DMS114 treated with DMSO at 0.1 percent for 48 hours (cell line): ENCODE measurements at regions not wholly inside any gene's neighbourhood (a gene's known extent, or its start where the extent isn't known, plus 50 kb on each side); places are given as distances from the start of the nearest gene placed in this dataset.
"Not testable (repeated sequence)": the region's sequence is repeated elsewhere in the genome, so short reads cannot be mapped to it uniquely, and the experiment has no call there.

Experiments used
- DNase-seq: peaks from one replicate; lab custom pipeline; 2025; ENCODE audit not compliant: unreplicated experiment; lab: John Stamatoyannopoulos, UW

DNA sequence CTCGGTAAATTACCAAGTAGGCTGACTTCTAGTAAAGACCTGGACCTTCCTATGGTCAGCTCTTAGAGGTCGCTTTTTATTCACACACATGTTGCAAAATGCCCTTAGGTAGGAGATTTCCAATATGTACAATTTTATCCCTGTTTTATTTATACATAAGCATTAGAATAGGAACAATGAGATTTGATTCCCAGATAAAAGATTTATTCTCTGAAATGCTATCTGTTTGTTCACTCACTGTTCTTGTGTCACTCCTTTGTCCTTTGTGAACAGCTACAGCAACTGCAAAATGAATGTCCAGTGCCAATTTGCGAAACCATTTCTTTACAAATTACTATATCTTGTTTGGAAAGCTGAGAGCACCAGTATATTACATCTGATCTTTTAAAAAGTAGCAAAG, 991.5 kb upstream of the TYRP1 start:
- no peak for DNase-seq

DNA sequence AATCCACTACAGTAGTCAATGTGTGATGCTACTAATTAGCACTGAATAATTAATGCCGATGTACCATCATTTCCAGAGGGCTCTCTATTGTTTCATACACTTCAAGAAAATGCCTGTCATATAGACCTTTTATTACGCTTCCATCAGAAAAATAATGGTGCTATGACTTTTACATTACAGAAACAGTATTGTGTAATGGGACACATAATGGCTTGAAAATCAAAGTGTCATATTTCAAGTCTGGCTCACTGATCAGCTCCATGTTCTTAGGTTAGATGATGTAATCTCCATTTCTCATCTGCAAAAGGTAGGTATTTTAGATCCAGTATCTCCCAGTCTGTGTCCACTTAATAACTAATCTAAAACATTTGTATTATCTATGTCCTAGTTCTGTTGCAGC, 990.6 kb upstream of the TYRP1 start:
- no peak for DNase-seq

DNA sequence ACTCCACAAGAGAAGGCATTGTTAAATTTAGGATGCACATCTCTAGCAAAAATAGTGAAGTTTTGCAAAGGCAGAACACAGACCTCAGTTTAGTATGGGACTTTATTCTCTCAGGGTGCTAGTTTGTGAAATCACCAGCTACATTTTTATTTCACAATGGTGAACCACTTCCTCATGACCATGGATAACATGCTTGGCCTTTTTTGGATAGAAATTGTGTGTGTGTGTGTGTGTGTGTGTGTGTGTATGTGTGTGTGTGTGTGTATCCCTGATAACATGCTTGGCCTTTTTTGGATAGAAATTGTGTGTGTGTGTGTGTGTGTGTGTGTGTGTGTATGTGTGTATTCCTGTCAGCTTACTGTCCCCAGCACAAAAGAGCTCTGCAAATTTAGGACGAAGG, 989.0 kb upstream of the TYRP1 start:
- DNase-seq, result not testable (repeated sequence)

DNA sequence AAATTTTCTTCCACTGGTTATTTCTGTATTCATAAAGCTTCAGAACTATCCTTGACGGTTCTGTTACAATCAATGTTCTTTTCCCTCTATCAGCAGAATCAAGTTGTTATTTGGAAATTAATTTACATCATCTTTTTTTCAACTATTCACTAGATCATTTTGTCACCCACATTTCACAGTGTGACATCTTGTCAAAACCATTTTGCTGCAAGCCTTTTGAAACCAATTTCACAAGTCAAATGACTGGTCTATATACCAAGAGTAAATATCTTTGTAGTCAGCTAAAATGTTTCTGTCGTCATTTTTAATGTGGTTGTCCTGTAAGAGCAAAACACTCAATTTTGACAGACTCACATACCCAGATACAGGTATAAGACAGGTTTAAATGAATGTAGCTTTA, 984.3 kb upstream of the TYRP1 start:
- DNase-seq, result no peak

DNA sequence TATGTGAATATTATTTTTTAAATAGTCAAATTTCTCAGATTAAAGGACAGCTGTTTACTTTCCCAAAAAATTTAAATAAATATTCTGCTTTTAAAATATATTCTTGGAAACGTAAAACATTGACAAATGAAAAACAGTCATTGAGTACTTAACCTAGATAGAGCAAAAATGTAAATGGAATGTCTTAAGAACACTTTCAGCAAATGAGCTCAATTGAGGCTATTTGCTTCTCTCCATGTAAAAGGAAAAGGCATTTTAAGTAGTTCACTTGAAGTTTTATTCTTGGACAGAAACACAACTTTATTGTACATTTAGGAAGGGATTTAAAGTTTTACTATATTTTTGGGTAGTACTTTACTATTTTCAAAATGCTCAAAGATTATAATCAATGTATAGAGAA, 983.6 kb upstream of the TYRP1 start:
- no peak for DNase-seq

DNA sequence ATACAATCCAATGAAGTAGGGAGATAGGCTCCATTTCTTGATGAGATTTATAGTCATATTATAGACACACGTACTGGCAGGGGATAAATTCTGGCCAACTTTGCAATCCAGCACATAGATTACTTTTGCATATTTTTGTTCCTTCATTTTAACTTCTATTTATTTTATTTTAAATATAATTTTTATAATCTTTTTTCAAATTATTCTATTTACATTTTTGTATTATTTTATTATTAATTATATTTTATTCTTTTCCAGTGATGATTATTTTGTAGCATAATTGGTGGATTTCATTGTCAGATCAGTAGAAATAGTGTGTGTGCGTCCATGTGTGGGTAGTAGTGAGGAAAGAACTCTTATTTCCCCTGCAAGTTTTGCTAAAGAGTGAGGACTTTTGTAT, 980.1 kb upstream of the TYRP1 start:
- DNase-seq, result no peak

DNA sequence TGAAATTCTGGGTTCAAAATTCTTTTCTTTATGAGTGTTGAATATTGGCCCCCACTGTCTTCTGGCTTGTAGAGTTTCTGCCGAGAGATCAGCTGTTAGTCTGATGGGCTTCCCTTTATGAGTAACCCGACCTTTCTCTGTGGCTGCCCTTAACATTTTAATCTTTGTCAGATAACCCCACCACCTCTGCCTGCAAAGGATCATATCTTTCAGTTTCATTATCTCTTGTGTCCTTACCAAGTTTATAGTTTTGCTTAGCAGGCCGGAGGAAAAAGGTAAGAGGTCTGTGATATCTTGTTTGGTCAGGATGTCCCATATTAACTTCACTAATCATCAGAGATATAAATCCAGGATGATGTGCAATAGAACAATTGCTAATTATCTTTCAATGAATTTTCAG, 970.2 kb upstream of the TYRP1 start:
- no peak for DNase-seq

DNA sequence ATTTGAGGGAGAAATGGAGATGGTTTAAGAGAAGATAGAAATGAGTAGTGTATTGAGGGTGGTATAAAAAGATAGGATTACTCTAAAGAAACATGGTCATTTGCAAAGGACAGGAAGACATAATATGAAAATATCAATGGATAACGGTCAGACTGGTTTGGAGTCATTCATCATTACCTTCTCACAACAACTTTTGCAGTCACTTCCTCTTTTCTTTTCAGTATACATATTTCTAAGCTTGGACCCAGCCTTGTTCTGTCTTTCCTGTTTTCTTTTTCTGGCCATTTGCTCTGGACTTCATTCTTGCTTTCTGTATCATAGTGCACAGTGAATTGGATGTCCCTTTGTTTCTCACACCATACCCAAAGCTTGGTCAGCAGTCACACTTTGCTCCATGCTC, 966.5 kb upstream of the TYRP1 start:
- DNase-seq, result no peak

DNA sequence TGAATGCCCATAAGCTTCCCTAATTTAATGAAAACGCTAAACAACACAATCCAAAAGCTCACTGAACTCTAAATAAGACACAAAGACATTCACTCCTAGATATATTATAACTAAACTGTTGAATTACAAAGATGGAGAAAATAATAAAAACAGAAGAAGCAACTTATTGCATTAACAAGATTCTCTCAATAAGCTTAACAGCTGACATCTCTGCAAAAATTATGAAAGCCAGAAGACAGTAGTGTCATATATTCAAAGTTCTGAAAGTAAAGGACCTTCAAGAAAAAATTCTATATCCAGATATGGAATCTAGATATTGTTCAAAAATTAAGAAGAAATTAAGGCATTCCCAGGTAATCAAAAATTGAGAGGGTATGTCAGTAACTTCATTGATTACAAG, 957.8 kb upstream of the TYRP1 start:
- DNase-seq, result no peak

DNA sequence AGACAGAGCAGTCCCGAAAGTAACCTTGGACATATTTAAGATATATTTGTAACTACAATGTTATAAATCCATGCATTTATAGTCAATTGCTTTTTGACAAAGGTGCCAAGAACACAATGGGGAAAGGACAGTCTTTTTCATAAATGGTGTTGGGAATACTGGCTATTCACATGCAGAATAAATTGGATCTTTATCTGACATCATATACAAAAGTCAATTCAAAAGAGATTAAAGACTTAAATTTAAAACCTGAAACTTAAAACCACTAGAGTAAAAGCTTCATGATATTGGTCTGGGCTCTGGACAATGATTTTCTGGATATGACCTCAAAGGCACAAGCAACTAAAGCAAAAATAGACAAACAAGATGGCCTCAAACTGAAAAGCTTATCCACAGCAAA, 950.7 kb upstream of the TYRP1 start:
- no peak for DNase-seq

DNA sequence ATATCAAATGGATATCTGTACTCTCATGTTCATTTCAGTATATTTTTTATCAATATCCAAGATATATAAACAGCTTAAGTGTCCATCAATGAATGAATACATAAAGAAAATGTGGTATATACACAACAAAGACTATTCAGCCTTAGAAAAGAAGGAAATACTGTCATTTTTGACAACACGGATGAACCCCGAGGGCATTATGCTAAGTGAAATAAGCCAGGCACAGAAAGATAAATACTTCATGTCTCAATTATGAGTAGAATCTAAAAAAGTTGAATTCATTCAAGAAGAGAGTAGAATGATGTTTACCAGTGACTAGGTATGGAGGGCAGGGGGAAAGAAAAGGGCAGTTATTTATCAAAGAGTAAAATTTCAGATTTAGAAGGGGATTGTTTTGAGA, 949.8 kb upstream of the TYRP1 start:
- DNase-seq, result no peak

DNA sequence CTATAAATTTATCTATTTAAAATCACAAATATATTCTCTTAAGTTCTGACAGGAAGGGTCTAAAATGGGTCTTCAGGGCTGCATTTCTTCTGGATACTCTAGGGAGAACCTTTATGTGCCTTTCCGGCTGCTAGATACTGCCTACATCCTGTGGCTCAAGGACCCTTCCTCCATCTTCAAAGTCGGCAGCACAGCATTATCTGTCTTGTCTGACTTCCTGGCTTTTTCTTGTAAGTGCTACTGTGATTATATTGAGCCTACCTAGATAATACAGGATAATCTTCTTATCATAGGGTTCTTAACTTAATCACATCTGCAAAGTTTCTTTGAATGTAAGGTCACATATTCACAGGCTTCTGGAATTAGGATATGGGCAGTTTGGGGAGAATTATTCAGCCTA, 943.8 kb upstream of the TYRP1 start:
- no peak for DNase-seq

DNA sequence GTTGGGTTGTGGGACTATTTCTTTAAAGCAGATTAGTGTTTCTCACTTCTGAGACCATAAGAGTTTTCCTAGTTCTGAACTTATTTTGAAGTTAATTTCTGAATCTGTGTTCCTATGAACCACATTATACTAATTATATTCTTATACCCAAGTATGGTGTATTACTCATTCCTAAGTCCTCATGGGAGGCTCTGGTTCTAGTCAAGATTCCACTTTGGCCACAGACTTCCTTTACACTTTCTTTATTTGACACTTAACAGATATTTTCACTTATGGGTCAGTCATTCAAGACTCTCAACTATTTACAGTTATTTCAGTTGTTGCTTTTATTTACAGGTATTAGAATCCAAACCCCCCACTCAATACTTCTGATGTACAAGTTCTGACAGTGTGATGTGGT, 937.2 kb upstream of the TYRP1 start:
- DNase-seq, result no peak

DNA sequence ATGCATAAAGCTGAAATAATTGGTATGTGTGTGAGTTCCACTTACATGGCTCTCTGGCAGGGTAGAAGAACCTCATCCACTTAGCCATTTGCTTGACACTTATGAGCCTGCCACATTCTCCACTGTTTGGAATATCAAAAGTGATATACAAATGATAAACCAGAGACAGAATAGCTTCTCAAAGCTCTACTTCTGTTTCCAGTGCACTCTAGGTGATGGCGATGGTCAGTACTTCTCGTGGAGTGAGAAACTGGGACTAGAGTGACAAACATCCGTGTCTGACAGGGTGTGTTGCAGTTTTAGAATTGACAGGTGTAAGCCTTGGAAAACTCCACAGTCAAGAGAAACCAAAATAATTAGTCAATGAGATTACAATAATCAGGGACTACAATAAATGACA, 935.8 kb upstream of the TYRP1 start:
- no peak for DNase-seq

DNA sequence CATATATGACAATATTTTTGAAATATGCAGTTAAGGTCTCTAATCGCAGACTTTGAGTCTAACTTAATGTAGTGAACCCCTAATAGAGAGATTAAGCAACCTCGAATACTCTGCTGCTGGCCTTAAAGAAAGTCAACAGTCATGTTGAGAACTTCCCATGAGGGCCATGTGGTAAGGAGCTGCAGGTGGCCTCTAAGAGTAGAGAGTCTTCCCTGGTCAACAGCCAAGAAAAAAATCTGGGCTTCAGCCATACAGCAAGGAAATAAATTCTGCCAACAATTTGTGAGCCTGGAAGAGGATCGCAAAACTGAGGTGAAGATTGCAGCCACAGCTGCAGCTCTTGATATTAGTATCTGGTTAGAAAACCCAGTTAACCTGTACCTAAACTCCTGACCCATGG, 935.2 kb upstream of the TYRP1 start:
- DNase-seq, result no peak

DNA sequence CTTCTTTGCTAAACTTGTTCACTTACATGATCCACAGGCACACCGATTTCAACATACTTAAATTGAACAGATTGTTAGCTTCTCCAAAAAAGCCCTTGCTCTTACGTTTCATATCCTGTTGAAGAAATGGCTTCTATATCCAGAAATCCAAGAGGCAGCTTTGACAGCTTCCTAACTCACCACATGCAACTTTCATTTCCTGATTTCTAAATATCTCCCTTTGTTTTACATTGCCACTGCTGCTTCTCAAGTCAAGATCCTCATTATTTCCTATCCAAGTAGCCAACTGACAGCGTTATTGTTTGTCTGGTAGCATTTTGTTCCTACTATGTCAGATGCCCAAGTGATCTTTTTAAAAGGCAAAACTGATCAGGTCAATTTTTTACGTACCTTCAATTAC, 913.2 kb upstream of the TYRP1 start:
- DNase-seq, result no peak

DNA sequence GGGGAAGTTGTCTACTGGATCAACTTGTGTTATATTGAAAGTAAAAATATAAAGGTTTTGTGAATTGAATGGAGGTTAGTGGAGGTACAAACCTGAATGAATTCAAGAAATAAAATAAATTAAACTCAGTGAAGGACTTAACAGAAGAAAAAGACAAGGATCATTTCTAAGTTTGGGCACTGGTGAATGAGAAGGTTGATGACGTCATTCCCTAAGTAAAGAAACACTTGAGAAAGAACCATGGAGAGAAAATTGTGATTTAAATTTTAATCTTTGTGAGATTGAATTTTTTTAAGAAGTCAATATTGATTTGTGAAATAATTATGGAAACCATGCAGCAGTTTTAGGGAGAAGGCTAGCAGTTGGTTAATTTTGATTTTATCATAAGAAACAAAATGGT, 900.3 kb upstream of the TYRP1 start:
- no peak for DNase-seq

DNA sequence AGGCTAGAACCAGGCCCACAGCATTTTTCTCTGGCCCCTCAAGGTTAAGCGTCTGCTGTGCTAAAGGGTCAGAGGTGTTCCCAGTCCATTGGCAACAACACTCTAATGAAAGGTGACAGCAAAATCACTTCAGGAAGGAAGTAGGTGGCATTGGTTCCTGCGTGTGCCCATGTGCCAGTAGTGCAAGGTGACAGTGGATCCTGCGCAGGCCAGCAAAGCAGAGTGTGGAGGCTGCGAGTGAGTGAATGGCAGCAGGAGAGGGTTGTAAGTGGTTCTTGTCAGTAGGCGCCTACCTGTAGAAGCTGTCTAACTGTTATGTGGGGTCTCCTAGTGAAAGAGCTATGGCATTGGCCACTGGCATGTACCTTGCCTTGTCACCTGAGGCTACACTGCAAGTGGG, 898.2 kb upstream of the TYRP1 start:
- DNase-seq, result no peak

DNA sequence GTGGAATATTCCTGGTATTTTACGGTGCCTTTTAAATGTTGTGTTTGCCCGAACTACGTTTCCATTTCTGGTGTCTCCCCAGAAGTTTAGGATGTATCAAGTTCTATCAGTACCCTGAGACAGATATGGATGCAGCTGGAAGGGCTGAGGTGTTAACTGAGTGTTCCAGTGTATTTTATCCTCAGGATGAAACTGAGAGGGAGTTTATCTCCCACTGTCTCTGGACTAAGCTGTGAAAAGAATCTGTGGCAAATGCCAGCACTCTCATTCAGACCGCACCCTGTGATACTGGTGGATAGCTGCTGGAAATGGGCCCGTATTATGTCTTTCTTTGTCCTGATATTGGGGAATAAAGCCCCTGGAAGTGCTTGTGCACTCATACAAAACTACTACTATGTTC, 887.2 kb upstream of the TYRP1 start:
- DNase-seq, result no peak

DNA sequence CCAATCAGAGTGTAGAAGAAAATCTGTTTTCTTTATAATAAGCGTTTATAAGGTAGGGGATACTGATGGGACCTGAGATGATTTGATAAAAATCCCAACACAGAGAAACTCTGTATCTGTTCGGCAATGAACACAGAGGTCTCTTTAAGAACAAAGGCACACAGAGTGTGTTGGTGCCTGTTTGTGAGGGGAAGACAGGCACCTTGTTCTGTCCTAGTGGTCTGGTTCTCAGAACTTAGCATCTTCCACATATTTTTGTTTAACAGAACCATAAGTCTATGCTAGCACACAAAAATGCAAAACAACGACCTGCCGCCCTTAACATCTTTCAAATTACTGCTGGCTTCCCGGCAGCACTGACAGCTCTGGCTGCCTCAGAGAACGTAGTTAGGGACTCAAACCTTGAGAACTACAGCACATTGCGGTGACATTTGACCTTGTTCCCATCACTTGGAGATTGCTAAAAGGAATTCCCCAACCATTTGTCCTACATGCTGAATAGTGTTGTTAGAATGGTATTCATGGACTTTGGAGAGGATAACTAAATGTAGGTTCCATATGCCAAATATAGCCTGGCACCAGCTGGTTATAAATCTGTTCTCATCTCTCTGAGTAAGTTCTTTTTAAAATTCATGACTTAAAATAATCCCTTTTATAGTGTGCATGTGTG, 871.7 kb upstream of the TYRP1 start:
- DNase-seq, result no peak

DNA sequence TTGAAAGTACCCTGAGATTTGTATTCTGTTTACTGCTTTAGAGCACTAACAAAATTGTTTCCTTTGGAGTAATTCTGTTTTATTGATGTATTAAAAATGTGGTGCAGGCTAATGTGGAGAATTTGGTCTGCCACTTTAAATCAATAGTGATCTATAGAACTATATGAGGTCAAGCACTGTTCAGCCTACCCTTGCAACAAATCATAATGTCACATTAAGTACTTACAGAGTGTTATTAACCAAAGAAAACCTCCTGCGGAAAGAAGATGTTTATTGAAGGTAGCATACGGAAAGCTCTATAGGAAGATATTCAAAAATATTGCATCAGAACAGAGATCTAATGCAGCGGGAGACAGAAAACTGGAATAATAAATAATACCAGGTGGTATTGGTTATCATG, 865.0 kb upstream of the TYRP1 start:
- no peak for DNase-seq

DNA sequence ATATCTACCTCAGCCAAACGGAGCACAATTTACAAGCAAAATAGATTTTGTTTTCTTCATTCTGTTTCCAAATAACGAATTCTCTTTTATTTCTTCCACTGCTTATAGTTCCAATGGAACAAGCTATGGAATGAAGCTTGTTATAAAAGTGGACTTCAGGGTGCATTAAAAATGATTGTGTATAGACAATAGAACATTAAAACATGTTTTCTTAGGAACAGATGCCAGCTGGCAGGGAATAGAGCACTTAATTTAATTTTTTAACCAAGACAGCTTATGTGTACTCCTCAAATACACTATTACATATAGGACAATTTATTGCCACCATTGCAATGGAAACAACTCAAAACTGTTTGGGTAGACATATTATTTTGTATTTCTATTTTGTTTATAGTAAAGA, 860.1 kb upstream of the TYRP1 start:
- DNase-seq, result no peak

DNA sequence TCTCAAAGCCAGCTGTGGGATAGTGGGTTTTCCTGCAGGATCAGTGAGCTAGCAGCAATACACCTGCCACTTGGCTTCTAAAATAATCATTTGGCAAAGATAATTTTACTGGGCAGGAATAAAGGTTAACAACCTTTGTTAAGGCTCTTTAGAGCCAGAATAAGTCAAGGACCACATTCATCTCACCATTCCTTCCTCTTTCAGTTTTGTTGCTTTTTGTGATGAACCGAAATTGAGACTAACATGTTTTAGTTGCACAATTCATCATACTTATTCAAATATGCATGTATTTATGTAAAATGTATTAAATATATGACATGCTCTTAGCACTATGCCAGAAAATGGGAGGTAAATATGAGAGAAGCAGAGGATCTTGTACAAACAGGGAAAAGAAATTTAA, 824.4 kb upstream of the TYRP1 start:
- DNase-seq, result no peak

DNA sequence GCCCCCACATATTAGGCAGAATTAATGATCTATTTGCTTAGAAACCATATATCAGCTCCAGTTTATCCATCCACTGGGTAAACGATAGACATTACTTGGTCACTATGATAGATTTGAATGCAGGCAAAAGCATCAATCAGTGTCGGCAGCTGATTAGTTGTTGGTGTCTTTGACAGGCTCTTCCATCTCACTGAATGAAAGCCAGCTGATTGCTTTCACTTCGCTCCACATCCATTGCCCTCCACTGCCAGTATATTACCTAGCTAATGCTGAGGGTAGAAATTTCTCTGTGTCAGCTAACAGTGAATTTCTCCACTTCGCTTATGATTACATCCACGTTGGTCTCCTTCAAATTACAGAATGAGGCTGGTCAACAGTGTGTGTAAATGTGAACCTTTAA, 821.3 kb upstream of the TYRP1 start:
- DNase-seq, result no peak
